ENCODE measurements at regions not wholly inside any gene's neighbourhood (a gene's known extent, or its start where the extent isn't known, plus 50 kb on each side); places are given as distances from the start of the nearest gene placed in this dataset.

DNA sequence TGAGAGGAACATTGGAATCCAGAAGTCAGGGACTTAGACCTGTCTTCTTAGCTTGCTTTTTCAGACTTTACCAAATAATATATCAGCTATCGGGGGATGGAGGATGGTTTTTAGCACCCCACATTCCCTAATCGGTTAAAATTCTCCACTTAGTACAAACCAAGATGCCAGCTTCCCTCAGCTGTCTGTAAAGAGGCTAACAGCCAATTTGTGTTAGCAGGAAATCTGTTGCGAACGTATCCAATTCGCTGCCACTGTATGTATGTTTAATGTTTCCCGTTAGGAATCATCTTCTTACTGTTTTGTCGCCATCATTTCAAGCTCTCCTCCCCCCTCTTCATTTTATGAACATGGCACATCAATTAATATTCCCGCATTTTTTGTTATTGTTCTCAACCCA lies 289.0 kb downstream of the BCL11B start:
- ATAC-seq: no peak

DNA sequence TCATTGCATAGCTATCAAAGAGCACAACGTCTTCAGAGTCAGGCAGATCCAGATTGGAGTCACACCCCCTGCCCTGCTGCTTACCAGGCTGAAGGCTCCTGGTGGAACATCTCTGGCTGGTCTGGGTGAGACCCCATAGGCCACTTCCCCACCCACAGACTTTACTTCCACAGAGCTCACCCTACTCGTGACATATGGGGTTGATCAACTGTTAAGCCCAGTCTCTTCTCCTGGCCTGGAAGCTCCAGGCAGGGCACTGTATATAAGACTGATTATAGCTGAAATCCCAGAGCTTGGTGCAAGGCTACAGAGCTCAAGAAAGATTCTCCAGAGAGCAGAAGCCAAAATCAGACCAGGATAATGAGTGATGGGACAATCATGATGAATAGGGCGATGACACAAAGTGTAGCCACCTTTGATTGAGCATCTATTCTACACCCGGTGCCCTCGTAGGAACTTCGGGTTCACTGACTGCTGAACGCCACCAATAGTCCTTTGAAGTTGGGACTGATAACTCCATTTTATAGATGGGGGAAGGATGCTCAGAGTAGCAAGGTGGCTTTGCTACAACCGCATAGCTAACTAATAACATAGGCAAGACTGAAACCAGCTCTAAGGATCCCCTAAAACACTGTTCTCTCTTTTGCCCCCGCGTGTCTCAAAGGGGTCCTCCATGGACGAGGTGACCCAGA lies 287.8 kb downstream of the BCL11B start:
- ATAC-seq: no peak

DNA sequence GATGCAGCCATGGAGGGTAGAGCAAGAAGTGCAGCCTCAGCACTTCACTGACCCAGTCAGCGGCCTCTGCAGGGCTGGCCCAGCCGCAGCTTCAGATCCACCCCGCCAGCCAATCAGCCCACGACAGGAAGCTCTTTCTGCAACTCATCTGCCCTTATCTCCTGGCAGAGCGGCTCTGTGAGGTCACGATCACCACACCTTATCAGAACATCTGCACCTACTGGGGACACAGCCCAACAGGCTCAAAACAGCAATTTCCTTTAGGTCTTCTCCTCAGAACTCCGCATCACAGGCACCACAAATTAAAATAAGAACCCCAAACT lies 287.3 kb downstream of the BCL11B start:
- no peak for ATAC-seq

DNA sequence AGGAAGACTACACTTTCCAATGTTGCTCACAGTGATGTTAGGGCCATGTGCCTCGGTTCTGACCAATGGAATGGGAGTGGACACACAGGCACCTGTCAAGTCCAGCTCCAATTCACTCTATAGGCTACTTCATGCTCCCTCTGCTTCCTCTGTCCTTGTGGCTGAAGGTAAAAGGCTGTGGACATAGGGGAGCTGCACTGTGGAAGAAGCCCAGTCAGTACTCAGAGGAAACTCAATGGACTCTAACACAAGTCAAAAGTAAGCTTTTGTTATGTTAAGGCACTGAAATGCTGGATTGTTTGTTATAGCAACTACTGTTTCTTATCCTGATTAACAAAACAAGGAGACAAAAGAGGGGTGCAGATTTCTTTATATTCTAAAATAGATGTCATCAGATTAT lies 278.2 kb downstream of the BCL11B start:
- no peak for ATAC-seq

DNA sequence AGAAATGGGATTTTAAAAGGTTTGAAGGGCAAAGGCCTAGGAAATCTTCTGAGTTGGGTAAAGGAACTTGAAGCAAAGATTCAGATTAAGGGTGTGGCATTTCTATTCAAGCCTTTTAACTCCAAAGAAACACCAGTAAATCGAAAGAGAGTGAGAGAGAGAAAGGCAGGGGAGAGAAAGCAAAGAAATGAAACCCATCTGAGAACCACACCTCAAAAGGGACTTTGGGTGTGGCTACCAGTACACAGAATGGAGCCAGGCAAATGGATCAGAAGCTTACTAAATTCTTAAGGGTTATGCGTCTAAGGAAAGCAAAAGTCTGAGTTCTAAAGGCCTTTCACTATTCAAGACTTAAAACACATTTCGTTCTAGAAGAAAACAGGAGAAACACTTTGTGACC lies 277.4 kb downstream of the BCL11B start:
- ATAC-seq: no peak

DNA sequence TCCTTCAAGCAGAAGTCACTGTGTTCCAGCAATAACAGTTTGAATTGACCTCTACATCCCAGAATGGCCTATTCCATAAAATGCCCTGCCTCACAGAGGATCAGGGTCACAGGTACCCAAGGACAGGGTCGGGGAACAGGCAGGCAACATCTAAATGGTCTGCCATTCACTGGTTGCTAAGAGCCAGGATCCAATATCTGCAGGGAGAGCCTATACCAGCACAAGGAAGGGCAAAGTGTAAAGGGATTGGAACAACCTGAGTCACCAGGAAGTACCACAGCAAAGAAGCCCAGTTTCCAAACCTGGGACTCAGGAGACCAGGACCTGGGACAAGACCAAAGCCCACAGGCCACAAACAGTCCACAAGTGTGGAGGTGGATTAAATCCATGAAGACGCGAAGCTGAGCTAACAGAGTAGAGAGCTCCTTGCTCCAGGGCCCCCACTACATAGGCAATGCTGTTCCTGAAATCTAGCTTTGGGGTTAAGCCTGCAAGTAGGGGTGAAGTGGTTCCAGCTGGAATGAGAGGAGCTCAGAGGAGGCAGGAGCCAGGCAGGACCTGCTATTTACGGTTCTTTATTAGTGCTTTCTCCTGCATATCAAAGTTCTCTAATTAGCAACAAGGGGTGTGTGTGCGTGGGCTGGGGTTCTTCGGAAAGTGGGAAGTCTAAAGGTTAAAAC lies 274.3 kb downstream of the BCL11B start:
- ATAC-seq: peak; percentile 37

DNA sequence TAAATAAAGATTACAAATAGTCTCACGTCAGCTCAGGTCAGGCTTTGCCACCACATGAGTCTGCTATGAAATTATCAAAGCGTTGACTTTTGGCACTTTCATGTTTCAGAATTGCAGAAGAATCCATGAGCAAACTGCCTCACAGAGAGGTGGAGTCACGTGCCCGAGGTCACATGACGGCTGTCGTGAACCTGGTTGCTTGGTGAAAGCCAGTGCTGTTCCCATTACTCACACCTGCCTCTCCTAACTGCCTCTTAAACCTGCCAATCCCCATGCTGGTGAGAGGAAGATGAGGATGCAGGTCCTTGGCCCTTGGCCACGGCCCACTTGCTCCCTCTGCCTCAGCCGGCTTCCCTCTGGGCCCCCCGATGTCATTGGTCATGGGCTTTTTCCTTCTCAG lies 272.7 kb downstream of the BCL11B start:
- ATAC-seq: no peak

DNA sequence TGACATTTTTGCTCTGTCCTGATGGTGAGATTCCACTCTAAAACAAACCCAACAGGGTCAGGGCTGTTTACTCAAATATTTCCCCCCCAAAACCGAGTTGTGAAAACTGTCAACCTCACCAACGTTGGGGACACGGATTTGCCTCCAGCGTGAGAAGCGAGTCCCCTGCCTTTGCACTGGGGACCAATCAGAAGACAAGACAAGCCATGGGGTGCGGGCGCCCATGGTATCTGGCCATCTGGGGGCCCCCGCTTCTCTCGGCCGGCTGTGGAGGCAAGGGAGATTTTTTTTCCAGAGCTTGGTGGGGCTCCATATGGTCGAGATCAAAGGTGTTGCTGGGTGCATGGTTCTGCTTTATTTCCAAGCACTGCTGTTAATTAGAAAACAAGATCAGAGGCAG lies 272.1 kb downstream of the BCL11B start:
- no peak for ATAC-seq

DNA sequence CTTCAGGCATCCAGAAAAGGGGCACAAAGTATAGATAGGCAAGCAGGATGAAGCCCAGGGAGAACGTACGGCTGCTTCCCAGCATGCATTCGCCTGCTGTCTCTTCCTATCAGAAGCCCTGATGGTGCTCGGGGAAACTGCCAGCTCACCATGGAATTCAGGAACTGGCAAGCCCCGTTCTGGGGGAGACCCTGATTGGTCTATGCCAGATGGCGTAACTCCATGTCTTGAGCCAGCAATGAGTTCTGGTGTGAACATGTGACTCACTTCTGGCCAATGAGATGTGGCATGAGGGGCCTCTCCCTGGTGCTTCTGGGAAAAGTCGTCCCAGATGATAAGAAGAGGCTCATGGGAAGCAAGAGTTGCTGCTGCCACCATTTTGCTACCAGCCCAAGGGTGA lies 270.8 kb downstream of the BCL11B start:
- ATAC-seq: no peak

DNA sequence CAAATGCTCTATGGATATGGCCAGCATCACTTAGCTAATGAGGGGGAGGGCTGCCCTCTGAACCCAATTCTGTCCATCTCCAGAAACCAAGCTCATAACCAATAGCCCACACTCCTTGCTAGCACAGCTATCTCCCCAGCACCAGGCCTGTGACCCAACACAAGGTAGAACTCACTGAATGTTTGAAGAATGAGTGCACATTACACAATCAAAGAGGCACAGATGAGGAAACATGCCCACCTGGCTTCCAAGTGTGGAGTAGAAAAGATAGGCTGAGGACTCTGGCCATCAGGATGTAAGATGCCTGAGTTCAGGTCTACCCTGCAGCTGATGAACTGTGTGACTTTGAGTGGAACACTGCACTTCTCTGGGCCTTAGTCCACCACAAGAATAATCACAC lies 268.4 kb downstream of the BCL11B start:
- peak; percentile 18 for ATAC-seq

DNA sequence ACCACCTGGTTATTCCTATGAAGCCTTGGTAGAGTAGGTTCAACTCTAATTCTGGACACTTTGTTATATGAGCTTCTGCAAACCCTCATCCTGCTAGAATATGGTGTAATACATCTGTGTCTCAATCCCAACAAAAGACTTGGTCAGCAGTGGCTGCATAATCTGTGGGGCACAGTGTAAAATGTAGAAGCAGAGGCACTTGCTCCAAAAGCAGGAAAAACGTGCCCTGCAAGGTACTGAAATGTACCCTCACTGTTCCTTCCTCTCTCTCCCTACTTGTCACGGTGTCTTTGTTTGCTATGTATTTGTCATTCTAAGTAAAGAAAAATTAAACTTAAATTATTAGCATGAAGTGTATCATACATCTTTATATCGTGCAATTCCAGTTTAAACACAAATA lies 267.9 kb downstream of the BCL11B start:
- peak; percentile 84 for ATAC-seq

DNA sequence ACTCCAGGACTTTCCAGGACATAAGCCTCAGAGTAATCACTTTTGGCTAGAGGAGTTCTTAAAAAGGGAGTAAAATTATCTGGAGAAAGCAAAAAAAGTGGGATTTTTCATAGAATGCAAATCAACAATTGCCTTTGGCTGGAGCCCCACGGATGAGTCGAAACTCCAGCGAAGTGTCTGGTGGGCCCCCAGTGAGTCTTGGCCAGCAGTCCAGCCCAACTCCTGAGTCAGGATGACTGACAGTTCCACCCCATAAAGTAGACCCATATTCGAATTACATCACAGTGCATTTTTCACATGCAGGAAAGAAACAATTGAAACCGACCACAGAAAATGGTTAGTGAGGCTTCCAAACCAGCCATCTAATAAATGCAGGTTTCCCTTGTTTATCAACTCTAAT lies 265.7 kb downstream of the BCL11B start:
- ATAC-seq: no peak

DNA sequence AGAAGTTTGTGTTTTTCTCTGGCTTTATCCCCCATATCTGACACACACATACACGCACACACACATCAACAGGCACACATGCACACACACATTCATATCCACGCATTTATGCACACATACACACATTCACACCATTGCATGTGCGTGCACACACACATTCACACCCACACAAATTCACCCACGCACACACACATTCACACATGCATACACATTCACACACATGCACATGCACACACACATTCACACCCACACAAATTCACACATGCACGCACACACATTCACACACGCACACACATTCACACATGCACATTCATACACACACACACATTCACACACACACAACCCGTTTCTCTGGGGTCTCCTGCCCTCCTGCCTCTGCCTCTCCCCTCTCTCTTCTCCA lies 264.2 kb downstream of the BCL11B start:
- ATAC-seq: no peak

DNA sequence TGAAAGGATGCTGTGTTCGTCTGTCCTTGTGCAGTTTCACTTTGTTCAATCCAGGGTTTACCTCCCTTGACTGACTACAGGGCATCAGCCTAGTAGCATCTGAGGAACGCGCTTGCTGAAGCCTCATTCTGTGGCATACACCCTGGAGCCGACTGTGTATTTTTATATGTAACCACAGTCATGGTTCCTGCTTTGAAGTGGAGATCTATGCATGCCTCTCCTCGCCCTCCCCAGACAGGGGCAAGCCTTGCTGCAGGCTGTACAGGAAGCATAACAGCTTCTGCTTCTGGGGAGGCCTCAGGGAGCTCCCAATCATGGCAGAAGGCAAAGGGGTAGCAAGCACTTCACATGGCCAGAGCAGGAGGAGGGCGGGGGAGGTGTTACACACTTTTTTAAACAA lies 262.1 kb downstream of the BCL11B start:
- no peak for ATAC-seq

DNA sequence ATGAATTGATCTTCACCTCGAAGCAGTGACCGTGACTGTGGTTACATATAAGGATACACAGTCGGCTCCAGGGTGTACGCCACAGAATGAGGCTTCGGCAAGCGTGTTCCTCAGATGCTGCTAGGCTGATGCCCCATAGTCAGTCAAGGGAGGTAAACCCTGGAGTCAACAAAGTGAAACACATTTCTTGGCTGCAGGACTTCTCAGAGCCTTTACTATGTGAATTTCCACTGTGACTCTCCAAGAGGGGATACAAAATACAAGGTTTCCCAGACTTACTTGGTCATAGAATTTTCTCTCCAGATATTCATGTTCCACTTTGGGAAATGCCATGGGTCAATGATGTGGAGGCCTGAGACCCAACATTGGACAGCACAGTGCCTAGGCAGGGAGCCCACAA lies 260.6 kb downstream of the BCL11B start:
- ATAC-seq: no peak

DNA sequence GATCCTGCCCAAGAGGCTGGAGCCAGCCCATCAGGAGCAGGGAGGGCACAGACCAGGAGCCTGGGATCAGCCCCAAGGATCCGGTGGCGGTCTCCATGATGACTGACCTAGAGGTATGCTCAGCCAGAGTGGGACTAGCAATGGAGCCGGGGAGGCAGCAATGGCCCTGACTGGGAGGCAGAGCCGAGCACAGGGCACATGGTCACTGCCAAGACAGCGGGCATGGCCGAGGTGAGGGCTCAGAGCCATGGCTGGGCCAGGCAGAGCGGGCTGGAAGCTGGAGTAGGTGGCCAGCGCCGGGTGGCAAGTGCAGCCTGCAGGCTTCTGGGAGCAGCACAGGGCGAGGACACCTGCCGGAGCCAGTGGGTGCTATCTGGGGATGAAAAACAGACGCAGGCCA lies 259.3 kb downstream of the BCL11B start:
- ATAC-seq: peak; percentile 7

DNA sequence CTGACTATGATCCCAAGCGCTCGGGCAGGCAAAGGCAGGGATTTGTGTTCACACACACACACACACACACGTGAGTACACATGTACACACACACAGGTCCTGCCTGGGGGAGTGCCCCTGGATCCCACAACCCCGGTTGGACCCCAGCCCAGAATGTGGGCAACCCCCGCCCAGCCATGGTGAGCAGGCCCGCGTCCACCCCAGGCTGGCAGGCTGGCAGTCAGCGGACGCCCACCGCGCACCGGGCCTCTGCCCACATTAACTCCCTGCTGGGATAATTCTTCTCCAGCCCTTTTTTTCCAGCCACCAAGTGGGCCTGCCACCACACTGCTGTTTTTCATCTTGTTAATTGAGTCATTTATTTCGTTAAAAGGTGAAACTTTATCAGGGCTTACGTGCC lies 256.2 kb downstream of the BCL11B start:
- ATAC-seq: no peak

DNA sequence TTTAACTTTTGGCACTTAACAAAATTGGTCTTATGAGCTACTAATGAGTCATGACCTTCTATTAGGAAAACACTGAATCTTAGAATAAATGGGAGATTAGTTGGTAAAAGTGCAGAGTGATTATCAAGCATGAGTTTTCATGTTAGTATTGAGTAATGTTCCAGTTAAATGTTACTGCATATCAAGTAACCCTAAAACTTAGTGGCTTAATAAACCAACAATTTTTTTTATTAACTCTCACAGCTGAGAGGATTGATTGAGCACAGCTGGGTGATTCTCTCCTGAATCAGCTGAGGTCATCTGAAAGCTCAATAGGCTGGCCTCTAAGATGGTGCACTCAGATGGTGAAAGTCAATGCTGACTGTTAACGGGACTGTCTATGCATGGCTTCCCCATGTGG lies 248.6 kb downstream of the BCL11B start:
- peak; percentile 66 for ATAC-seq

DNA sequence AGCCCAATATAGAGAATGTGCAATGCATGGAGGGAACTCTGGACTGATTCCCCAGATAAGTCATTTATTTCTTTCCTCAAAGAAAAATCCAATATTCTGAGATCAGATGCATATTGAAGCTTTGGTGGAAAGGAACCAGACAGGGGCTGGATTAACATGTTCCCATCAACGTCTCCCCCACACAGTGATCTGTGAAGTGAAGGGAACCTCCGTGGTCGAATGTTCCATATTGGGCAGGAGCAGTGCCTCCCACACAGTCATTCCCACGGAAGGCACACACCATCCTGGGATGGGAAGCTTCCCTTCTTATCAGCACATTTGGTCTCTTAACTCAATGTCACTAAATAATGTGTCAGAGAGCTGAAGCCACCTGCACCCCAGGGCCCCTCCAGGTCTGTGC lies 247.1 kb downstream of the BCL11B start:
- ATAC-seq: no peak

DNA sequence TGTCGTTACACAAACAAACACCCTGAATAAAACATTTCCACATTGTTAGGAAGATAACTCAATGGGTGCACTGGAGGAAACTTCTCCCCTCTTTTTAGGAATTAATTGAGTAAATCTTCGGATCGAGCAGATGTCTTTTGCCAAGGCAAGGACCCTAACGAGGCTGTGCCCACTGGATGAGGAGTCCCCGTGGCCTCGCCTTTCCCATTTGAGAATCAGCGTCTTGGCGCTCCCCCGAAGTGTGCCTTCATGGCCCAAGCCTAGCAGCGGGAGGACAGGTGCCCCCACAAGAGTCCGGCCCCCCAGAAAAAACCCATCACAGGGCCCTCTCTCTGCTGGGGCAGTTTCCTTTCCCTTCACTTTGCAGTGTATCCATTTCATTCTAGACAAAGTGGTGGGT lies 246.6 kb downstream of the BCL11B start:
- ATAC-seq: no peak

DNA sequence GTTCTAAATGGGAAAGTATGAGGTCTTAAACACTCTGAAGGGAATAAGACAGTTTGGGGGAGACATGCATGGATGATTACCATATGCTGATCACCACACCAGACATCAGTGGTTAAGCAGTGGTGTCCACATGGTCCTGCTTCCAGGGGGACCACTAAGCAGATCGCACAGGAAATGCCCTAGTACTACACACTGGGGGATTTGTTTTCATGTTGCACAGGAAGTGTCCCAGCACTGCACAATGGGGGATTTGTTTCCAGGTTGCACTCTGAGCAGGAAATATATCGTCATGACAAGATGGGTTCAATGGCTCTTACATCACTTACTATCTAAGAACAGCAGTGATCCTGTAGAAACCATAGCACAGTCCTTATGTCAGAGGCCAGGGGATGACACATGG lies 245.5 kb downstream of the BCL11B start:
- ATAC-seq: no peak

DNA sequence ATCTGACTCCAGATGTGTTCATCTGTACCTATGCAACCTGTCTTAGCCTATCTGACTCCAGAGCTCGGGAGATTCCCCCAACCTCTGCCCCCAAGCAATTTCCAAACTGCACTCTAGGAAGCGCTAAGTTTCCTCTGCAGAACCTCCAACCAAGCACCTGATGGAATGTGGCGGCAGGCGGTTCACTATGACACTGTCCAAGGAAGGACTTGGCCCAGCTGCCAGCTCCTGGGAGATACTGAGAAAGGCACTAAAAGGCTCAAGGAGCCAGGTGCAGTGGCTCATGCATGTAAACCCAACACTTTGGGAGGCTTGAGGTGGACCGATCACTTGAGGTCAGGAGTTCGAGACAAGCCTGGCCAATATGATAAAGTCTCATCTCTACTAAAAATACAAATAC lies 244.0 kb downstream of the BCL11B start:
- ATAC-seq: no peak

DNA sequence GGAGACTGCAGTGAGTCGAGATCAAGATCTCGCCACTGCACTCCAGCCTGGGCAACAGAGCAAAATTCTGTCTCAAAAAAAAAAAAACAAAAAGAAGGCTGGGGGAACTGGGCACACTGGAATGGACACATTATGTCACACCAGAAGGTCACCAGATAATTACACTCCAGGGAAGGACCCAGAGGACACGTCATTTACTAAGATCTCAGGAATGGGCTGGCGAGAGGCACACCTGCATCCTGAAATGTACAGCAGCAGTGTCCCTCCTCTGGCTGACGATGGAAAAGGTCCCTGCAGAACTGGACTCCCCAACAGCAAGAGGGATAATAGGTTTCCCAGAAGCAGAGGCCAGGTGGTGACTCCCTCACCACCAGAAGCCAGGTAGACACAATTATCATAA lies 243.5 kb downstream of the BCL11B start:
- ATAC-seq: no peak

DNA sequence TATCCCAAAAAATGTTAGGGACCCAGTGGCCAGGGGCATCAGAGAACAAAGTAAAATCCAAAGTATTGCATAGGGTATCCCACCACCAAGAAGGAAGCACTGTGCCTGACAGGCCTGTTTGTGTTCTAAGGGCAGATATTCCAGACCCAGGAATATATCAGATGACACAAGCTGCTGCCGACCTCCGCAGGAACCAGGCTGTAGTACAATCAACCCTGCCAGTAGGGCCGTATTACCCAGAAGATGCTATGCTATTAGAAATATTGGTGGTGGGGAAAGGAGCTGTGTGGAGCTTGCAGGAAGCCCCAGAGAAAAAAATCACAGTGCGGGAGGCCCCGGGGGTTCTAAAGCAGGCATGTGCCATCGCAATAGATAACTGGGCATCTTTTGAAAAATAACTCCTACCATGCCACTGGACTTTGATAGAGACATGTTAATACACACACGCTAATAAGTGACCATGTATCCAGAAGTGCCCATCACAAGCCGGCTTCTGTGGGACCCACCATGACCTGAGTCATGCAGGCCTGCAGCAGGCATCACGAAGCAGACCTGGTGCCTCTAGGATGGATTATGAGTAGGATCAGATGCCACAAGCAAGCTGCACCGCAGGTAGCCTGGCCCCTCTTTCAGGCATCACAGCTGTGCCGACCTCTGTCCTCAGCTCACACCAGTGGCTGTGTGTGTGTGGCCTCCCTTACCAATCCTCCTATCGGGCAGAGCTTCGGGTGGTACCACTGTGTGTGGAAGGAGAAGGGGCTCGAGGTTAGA lies 242.7 kb downstream of the BCL11B start:
- ATAC-seq: no peak
